ENCODE measurements at regions not wholly inside any gene's neighbourhood (a gene's known extent, or its start where the extent isn't known, plus 50 kb on each side); places are given as distances from the start of the nearest gene placed in this dataset.

DNA sequence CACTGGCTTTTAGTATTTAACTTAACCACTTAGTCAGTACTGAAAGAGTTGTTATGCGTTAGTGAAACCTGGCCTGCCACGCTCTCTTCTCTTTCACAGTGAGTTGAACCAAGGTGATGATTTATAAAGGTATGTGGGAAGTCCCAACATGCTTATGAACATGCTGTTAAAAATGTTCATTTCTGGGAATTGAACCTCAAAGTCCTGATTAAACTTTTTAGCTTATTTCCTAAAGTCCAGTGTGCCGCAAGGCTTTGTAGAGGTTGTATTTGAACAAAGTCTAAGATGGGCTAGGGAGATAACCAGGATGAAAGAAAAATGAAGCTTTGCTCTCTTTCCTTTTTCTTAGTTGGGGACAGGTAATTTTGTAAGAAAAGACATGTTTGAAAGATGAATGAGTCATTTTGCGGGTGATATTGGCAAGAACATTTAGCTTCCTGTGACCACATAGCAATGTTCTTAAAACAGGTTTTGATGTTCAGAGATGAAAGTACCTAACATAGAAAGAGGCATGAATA, 270.3 kb downstream of the DTHD1 start:
- TF ChIP-seq ZNF274 (IDR thresholded peaks at IDR 0.05; ENCODE audit: low read depth, low read length) (no peak), YY1 (IDR thresholded peaks at IDR 0.05; ENCODE audit: insufficient read depth, insufficient read length) (no peak)
- Histone ChIP-seq H3K9me3 (ENCODE audit: insufficient read depth, low read length) (no peaks in the 10 kb centered on the region), H3K4me3 (ENCODE audit: insufficient read length, low read depth) (no peak overlapping the region), H3K36me3 (ENCODE audit: insufficient read depth, insufficient read length, low read length) (no peaks in the 10 kb centered on the region), H3K9ac (ENCODE audit: insufficient read length, low read depth) (no peak overlapping the region), H3K27me3 (ENCODE audit: insufficient read depth, insufficient read length) (no peaks in the 10 kb centered on the region), H3K4me1 (ENCODE audit: insufficient read depth, insufficient read length) (no peaks in the 10 kb centered on the region)
- no peak for DNase-seq (ENCODE audit: low read depth, low spot score)

DNA sequence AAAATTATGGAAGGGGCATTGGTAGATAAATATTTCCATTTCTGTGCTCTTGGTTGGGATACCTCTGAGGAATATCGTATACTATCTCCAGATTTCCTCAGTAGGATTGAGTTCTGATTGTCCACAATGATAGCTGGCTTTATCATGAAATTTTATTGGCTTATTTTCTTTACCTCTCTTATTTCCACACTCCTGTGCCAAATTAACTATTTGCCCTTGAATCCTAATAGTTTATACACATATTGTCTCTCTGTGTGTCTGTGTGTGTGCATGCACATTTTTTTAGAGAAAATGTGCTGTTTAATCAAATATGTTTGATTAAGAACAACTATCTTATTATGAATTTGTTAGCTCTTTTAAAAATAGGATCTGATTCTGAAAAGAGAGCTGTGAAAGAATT, 271.6 kb downstream of the DTHD1 start:
- TF ChIP-seq ZNF274 (IDR thresholded peaks at IDR 0.05; ENCODE audit: low read depth, low read length): no peak
- TF ChIP-seq SUZ12 (IDR thresholded peaks at IDR 0.05; ENCODE audit: extremely low read depth, insufficient read depth, insufficient read length): no peak
- TF ChIP-seq YY1 (IDR thresholded peaks at IDR 0.05; ENCODE audit: insufficient read depth, insufficient read length): no peak
- no peaks in the 10 kb centered on the region for H3K4me1 ChIP-seq (ENCODE audit: insufficient read depth, insufficient read length)
- H3K36me3 ChIP-seq (ENCODE audit: insufficient read depth, insufficient read length, low read length): no peaks in the 10 kb centered on the region
- H3K9ac ChIP-seq (ENCODE audit: insufficient read length, low read depth): no peak overlapping the region
- no peak overlapping the region for H3K4me3 ChIP-seq (ENCODE audit: insufficient read length, low read depth)
- no peaks in the 10 kb centered on the region for H3K9me3 ChIP-seq (ENCODE audit: insufficient read depth, low read length)
- DNase-seq (ENCODE audit: low read depth, low spot score): no peak
- no peaks in the 10 kb centered on the region for H3K27me3 ChIP-seq (ENCODE audit: insufficient read depth, insufficient read length)

DNA sequence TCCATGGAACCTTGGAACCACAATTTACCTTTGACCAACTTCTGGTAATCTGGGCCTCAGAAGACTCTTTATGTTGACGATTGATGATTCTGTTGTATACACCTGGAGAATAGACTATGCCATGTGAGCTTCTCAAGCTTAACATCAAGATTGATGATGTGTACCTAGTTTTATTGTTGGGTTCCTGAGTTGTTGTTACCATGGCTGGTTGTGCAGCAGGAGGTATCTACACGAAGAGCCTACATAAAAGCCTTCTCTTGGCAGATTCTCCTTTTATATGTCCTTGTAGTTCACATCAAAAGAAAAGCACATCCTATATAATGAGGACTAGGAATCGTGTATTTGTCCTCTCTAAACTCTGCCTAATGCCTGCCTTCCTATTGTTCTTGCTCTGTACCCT, 272.0 kb downstream of the DTHD1 start:
- no peaks in the 10 kb centered on the region for H3K9me3 ChIP-seq (ENCODE audit: insufficient read depth, low read length)
- no peak overlapping the region for H3K9ac ChIP-seq (ENCODE audit: insufficient read length, low read depth)
- no peak overlapping the region for H3K4me3 ChIP-seq (ENCODE audit: insufficient read length, low read depth)
- H3K4me1 ChIP-seq (ENCODE audit: insufficient read depth, insufficient read length): no peaks in the 10 kb centered on the region
- no peaks in the 10 kb centered on the region for H3K27me3 ChIP-seq (ENCODE audit: insufficient read depth, insufficient read length)
- no peak for DNase-seq (ENCODE audit: low read depth, low spot score)
- TF ChIP-seq SUZ12 (IDR thresholded peaks at IDR 0.05; ENCODE audit: extremely low read depth, insufficient read depth, insufficient read length) (no peak), ZNF274 (IDR thresholded peaks at IDR 0.05; ENCODE audit: low read depth, low read length) (no peak), YY1 (IDR thresholded peaks at IDR 0.05; ENCODE audit: insufficient read depth, insufficient read length) (no peak)
- no peaks in the 10 kb centered on the region for H3K36me3 ChIP-seq (ENCODE audit: insufficient read depth, insufficient read length, low read length)

DNA sequence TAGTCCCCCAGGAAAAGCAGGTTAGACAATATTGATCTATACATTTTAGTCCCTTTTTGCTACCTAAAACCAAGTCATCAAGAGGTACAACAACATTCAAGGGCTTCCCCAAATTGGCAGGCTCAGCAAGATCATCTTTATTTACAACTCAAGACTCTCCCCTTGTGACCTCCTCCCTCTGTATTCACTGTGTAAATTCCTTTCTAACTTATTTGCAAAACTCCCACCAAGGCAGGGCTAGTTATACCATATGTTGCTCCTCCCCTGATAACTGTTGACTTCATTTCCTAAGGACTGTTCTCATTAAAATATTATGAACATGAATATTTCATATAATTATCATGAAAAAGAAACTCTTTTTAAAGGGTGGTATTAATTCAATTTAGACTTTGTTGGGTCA, 275.6 kb downstream of the DTHD1 start:
- Histone ChIP-seq H3K9me3 (ENCODE audit: insufficient read depth, low read length) (no peaks in the 10 kb centered on the region), H3K9ac (ENCODE audit: insufficient read length, low read depth) (no peak overlapping the region), H3K4me1 (ENCODE audit: insufficient read depth, insufficient read length) (no peaks in the 10 kb centered on the region), H3K36me3 (ENCODE audit: insufficient read depth, insufficient read length, low read length) (no peaks in the 10 kb centered on the region), H3K27me3 (ENCODE audit: insufficient read depth, insufficient read length) (no peaks in the 10 kb centered on the region), H3K4me3 (ENCODE audit: insufficient read length, low read depth) (no peak overlapping the region)
- TF ChIP-seq YY1 (IDR thresholded peaks at IDR 0.05; ENCODE audit: insufficient read depth, insufficient read length): no peak
- no peak for TF ChIP-seq ZNF274 (IDR thresholded peaks at IDR 0.05; ENCODE audit: low read depth, low read length)
- TF ChIP-seq SUZ12 (IDR thresholded peaks at IDR 0.05; ENCODE audit: extremely low read depth, insufficient read depth, insufficient read length): no peak
- DNase-seq (ENCODE audit: low read depth, low spot score): peak; percentile 0

DNA sequence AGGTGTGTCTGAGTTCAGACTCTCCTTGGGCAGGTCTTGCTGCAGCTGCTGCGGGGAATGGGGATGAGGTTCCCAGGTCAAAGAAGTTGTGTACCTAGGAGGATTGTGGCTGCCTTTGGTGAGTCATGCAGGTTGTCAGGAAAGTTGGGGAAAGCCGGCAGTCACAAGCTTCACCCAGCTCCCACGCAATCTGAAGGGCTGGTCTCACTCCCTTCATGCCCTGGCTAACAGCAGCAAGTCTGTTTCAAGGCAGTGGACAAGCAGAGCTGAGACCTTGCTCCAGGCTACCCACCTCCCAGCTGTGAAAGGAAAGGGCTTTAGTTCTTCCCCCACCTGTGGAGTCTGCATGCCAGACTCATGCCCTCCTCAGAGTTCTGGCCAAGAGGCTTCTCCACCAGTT, 287.2 kb downstream of the DTHD1 start:
- Histone ChIP-seq H3K4me3 (ENCODE audit: insufficient read length, low read depth) (no peak overlapping the region), H3K9me3 (ENCODE audit: insufficient read depth, low read length) (no peaks in the 10 kb centered on the region), H3K4me1 (ENCODE audit: insufficient read depth, insufficient read length) (no peaks in the 10 kb centered on the region), H3K27me3 (ENCODE audit: insufficient read depth, insufficient read length) (no peaks in the 10 kb centered on the region), H3K9ac (ENCODE audit: insufficient read length, low read depth) (no peak overlapping the region), H3K36me3 (ENCODE audit: insufficient read depth, insufficient read length, low read length) (no peaks in the 10 kb centered on the region)
- DNase-seq (ENCODE audit: low read depth, low spot score): no peak
- TF ChIP-seq ZNF274 (IDR thresholded peaks at IDR 0.05; ENCODE audit: low read depth, low read length) (no peak), SUZ12 (IDR thresholded peaks at IDR 0.05; ENCODE audit: extremely low read depth, insufficient read depth, insufficient read length) (no peak), YY1 (IDR thresholded peaks at IDR 0.05; ENCODE audit: insufficient read depth, insufficient read length) (no peak)

DNA sequence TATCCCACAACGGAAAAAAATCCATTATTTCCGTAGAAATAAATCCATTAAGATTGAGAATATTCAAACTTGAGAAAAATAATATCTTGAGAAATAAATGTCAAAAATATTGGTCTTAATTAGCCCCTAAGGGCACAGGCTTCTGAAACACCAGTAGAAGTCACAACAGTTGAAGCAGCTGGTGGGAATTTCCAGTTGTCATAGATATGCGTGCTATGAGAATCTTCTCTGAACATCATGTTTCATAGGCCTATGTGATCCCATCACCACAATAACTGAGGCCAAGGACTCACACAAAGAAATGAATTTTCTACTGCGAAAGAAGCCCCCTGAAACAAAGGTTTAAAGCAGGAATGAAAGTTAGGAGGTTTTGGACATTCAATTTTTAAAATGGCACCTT, 292.0 kb downstream of the DTHD1 start:
- Histone ChIP-seq H3K9me3 (ENCODE audit: insufficient read depth, low read length) (no peaks in the 10 kb centered on the region), H3K36me3 (ENCODE audit: insufficient read depth, insufficient read length, low read length) (no peaks in the 10 kb centered on the region), H3K4me1 (ENCODE audit: insufficient read depth, insufficient read length) (no peaks in the 10 kb centered on the region), H3K9ac (ENCODE audit: insufficient read length, low read depth) (no peak overlapping the region), H3K27me3 (ENCODE audit: insufficient read depth, insufficient read length) (no peaks in the 10 kb centered on the region), H3K4me3 (ENCODE audit: insufficient read length, low read depth) (no peak overlapping the region)
- no peak for DNase-seq (ENCODE audit: low read depth, low spot score)
- TF ChIP-seq ZNF274 (IDR thresholded peaks at IDR 0.05; ENCODE audit: low read depth, low read length) (no peak), SUZ12 (IDR thresholded peaks at IDR 0.05; ENCODE audit: extremely low read depth, insufficient read depth, insufficient read length) (no peak), YY1 (IDR thresholded peaks at IDR 0.05; ENCODE audit: insufficient read depth, insufficient read length) (no peak)

DNA sequence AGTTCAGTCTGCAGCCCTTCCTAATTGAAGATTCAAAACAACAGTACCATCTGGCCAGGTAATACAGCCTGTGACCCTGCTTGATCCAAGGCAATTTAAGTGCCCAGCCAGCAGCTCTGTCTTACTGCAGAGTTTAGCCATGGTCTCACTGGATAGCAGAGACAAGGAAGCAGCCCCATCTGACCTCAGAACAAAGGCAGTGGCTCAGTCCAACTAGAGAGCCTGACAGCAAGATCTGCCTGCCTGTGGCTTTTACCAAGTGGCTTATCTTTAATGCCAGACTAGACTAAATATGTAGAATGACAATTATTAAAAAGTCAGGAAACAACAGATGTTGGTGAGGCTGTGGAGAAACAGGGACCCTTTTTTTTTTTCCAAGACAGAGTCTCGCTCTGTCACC, 293.4 kb downstream of the DTHD1 start:
- no peaks in the 10 kb centered on the region for H3K9me3 ChIP-seq (ENCODE audit: insufficient read depth, low read length)
- no peak for DNase-seq (ENCODE audit: low read depth, low spot score)
- TF ChIP-seq YY1 (IDR thresholded peaks at IDR 0.05; ENCODE audit: insufficient read depth, insufficient read length) (no peak), ZNF274 (IDR thresholded peaks at IDR 0.05; ENCODE audit: low read depth, low read length) (no peak), SUZ12 (IDR thresholded peaks at IDR 0.05; ENCODE audit: extremely low read depth, insufficient read depth, insufficient read length) (no peak)
- no peak overlapping the region for H3K4me3 ChIP-seq (ENCODE audit: insufficient read length, low read depth)
- H3K27me3 ChIP-seq (ENCODE audit: insufficient read depth, insufficient read length): no peaks in the 10 kb centered on the region
- H3K9ac ChIP-seq (ENCODE audit: insufficient read length, low read depth): no peak overlapping the region
- no peaks in the 10 kb centered on the region for H3K36me3 ChIP-seq (ENCODE audit: insufficient read depth, insufficient read length, low read length)
- no peaks in the 10 kb centered on the region for H3K4me1 ChIP-seq (ENCODE audit: insufficient read depth, insufficient read length)

All from NT2/D1 (cell line).